ENCODE measurements at regions not wholly inside any gene's neighbourhood (a gene's known extent, or its start where the extent isn't known, plus 50 kb on each side); places are given as distances from the start of the nearest gene placed in this dataset.

- no peak for DNase-seq (ENCODE audit: low spot score)
Measured at GRCh38 chr13:90740099-90740498, 607.4 kb upstream of the MIR17HG start.

DNA sequence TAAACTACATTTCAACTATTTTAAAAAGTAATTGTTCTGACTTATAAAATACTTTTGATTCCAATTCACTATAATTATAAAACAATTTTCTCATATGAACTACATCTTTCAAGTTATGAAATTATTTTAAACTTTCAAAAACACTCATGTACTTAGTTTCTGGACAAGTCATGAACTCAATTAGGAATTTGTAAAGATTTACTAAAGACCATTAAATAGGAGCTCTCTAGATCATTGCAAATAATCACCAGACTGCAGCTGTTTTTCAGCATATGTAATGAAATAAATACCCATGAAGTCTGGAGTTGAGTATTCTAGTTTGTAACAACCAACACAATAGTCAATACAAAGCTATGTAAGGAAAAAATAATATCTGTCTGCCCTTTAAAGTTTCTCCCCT is 605.1 kb upstream of the MIR17HG start:
- no peak for DNase-seq (ENCODE audit: low spot score)

DNA sequence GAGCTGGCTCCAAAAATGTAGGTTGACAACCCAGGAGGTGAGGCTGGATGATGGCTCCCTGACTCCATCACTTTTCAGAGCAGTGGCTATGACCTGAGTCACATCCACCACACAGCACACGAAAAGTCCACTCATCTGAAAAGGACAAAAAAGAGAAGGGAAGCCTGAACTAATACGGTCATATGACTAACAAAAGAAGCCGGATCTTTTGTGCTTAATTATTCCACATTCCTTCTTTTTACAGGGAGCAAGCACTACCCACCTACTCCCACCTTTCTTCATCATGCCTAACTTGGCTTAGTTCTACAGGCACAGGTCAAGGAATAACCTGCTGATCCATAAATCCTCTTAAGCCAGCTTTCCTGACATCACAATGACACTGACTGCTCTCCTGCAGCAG is 601.3 kb upstream of the MIR17HG start:
- DNase-seq (ENCODE audit: low spot score), result no peak

- DNase-seq (ENCODE audit: low spot score), result no peak
Measured at GRCh38 chr13:90750021-90750420, 597.5 kb upstream of the MIR17HG start.

DNA sequence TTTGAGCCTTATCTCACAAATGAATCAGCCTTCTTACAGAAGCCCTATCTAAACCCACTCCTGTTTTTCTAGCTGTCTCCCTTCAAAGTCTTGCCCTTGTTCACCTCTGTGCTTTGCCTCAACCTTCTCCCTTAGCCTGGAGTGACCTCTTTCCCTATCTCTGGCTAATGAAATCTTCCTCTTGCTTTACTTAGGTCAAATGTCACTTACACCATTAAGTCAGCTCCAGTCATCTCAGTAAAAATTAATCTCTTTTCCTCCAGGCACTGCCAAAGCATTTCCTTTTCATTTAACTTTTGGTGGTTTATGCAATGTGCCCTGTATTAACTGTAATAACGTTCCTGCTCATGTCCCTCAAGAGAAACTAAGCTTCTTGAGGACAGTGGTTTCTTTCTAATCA is 596.5 kb upstream of the MIR17HG start:
- no peak for DNase-seq (ENCODE audit: low spot score)

DNA sequence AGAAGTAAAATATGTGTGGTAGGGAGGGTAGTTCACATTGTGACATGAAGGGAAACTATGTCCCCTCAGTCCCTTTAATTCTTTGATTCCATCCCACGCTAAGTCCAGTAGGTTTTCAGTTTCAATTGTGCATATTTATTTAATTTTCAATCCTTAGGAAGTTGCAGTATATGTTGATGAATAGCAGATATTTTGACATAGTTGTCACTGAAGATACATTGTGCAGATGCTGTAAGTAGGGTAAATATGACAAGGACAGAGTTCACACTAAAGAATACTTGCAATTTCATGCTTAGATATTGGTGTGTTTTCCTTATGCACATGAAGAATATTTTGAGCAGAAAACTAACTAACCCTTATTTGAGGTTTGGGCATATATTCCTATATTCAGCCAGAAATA is 595.4 kb upstream of the MIR17HG start:
- no peak for DNase-seq (ENCODE audit: low spot score)

DNA sequence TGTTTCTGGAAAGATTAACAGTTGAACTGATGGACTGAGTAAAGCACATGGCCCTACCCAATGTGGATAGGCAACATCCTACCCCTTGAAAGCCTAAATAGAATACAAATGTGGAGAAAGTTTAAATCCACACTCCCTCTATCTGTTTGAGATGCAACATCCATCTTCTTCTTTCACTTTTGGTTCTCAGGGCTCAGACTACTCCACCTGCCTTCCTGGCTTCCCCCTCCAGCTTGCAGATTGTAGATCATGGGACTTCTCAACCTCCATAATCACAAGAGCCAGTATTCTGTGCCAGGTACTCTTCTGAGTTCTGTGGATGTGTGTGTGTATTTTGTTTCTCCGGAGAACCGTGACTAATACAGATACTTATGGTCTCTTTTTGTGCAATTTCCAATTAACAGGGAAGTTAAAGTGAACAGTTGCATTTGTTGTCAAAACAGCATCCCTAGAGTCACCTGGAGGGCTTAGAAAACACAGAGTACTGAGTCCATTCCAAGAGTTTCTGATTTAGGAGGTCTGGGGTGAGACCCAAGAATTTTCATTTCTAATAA is 590.3 kb upstream of the MIR17HG start:
- DNase-seq (ENCODE audit: low spot score), result no peak

GRCh38 chr13:90760639-90761038 is 586.8 kb upstream of the MIR17HG start:
- DNase-seq (ENCODE audit: low spot score), result no peak

DNA sequence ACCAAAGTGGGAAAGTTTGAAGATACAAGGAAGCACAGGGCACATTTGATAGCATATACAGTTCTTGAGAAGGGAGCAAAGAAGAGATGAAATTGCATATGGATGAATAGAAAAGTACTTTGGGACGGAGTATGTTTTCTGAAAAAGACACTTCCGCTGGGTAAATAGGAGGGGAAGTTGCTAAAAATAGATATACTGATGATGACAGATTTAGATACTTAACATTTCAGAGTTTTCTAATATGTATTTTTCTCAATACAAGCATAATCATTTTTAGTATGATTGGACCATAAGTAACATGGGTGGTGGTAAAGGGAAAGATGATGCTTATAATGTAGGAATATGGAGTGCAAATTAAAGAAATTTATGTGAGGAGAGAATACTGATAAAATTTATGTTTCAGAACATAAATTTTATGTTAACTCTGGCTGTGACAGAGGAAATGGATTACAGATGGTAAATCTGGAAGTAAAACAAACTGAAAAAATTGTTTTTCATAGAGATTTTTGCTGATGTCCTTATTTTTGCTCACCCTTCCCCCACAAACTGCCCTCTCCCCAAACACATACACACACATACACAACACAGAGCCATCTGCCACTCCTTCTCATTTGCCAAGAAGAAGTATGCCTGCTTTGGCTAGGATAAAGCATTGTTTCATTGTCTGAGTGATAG is 583.9 kb upstream of the MIR17HG start:
- no peak for DNase-seq (ENCODE audit: low spot score)

- DNase-seq (ENCODE audit: low spot score), result no peak
Measured at GRCh38 chr13:90766386-90766902, 581.0 kb upstream of the MIR17HG start.

DNA sequence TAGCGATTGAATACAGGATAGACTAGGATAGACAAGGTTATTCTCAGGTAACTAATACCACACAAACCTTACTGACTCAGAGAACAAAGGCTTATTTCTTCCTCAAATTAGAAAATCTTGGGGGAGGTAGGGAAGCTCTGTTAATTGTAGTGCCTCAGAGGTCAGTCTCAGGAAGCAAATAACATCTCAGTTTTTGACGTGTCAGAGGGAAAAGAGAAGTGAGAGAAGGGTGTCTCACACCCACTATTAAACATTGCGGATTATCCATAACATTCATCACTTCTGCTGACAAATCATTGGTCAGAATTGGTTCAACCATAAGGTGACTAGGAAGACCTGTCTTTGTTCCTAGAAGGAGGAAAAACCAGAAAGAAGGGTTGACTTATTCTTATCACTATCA is 579.4 kb upstream of the MIR17HG start:
- no peak for DNase-seq (ENCODE audit: low spot score)

- no peak for DNase-seq (ENCODE audit: low spot score)
Measured at GRCh38 chr13:90769387-90769786, 578.1 kb upstream of the MIR17HG start.

DNA sequence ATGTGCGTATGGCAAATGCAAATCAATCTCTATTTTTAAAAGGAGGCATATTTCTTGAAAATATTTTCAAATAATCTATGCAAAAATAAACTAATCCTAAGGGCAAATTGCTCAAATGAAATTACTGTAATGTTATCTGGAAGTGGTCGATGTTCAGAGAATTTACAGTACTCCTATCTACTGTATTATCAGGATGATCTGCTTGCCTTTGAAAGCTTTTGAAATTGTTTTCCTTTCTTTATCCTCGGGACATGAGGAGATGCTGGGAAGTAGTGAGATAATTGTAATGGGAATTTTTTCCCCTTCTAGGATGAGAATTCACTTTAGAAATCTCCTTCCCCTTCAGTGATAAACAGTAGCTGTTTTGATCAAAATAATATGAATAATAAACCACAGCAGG is 577.2 kb upstream of the MIR17HG start:
- no peak for DNase-seq (ENCODE audit: low spot score)

DNA sequence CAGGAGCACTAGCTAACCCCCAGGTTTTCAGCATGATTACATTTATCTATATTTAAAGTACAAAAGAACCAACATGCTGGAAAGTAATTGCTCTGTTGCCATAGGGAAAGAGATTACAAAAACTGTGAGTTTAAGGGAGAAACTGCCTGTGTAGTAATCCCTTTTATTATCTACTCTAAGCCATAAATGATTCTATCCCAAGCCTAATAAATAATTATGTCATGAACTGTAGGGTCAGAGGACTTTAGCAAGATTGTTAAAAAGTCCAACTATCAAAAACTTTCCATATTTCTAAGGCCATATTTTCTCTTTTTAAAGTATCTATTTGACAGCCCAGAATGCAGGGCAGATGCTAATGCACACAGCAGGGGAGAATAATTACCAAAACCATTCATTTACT is 573.8 kb upstream of the MIR17HG start:
- DNase-seq (ENCODE audit: low spot score), result no peak

- DNase-seq (ENCODE audit: low spot score), result no peak
Measured at GRCh38 chr13:90776051-90776748, 571.3 kb upstream of the MIR17HG start.

DNA sequence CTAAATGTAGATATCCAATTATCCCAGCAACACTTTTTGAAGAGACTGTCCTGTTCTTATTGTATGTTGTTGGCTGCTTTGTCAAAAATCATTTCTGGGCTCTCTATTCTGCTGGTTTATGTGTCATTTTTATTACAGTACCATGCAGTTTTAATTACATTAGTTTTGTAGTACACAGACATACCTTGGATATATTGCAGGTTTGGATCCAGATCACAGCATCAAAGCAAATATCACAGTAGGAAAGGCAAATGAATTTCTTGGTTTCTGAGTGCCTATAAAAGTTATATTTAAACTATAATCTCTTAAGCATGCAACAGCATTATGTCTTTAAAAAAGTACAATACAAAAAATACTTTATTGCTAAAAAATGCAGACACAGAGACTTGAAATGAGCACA is 564.2 kb upstream of the MIR17HG start:
- DNase-seq (ENCODE audit: low spot score), result no peak

GRCh38 chr13:90787007-90787406 is 560.5 kb upstream of the MIR17HG start:
- no peak for DNase-seq (ENCODE audit: low spot score)

DNA sequence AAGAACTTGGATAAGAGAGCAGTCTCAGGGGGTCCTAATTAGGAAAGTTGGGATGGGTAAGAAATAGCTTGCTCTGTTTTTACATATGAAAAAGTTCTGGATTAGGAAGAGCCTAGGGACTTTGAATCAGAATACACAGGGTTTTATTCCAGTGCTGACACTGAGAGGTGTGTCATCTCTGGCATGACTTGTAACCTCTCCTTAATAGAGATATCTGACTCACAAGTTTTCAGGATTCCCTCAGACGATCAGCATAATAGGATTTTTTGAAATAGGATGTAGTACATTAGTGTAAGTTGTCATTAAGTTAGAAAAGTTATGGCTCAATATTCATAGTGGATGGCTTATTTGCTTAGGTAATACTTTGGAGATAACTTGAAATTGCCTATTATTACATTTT is 555.2 kb upstream of the MIR17HG start:
- no peak for DNase-seq (ENCODE audit: low spot score)

GRCh38 chr13:90793261-90793820 is 554.1 kb upstream of the MIR17HG start:
- DNase-seq (ENCODE audit: low spot score), result no peak

GRCh38 chr13:90796474-90796873 is 551.0 kb upstream of the MIR17HG start:
- no peak for DNase-seq (ENCODE audit: low spot score)

DNA sequence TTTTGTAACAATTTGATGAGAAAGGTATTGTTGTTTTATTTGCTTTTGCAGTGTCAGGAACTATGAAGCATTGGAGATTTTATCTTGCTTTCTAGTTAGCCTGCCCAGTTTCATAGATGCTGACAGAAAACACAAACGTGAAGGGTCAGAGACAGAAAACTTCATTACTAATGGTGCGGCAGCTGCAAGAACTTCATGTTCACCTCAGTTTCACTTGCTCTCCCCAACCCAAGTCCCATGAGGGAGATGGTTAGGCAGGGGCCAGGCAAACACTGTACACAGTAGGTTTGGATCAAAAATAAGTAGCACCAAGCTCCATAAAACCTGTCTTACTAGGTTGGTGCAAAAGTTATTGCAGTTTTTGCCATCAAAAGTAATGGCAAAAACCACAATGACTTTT is 550.2 kb upstream of the MIR17HG start:
- no peak for DNase-seq (ENCODE audit: low spot score)

DNA sequence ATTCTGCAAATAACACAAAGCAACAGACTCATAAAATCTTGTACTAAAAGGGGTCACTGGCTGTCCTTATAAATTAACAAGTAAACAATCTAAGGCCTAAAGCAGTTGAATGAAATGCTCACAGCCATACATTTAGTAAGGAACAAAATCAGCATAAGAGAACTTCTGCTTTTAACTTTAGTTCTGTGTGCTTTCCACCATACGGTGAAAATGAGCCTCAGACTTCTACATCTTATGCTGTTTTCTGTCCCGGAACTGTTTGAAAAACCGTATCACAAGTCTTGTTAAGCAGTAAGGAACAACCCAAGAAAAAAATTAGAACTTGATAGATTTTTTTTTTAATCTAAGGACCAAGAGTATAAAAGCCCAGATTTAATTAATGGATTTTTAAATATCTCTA is 549.1 kb upstream of the MIR17HG start:
- DNase-seq (ENCODE audit: low spot score), result no peak

DNA sequence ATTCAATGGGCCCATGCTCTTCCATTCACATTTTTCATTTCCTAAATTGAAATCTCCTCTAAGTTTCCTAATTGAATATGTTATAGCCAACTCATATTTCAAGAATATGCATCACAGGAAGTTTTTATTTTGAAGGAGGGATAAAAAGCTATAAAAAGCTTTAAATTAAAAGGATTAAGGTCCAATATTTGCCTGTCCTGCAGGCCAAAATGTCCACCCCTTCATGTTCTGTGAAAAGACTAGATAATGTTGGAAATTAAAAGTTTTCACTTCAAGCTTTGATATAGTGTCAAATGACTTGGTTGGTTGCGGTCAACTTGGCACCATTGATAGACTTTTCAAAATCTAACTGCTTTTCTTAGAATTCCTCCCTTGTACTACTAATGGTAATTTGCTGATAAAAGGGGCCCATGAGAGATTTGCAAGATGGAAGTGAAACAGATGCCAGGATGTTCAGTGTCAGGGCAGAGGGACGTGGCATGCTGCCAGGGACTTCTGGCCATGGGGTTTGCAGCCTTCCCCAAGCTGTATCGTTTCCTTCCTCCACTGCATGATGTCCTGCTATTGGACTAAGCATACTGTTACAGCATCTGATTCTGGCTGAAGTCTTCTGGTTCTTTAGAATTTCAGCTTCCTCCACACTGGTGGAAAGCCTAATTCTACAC is 547.3 kb upstream of the MIR17HG start:
- DNase-seq (ENCODE audit: low spot score), result no peak

All from AG08396 (cell line).